Heart right ventricle (tissue), 16 donors: ENCODE measurements at regions not wholly inside any gene's neighbourhood (a gene's known extent, or its start where the extent isn't known, plus 50 kb on each side); places are given as distances from the start of the nearest gene placed in this dataset.
A peak's percentile ranks its signal among the peaks of the same experiment; 100 is the strongest.

Experiments used
- ATAC-seq, 8 donors: fragments of 200-7000 bp; cut with Tn5 transposase; one replicate each; pipeline ENCODE4 v1.9.1; 2020; ENCODE audit warnings: mild to moderate bottlenecking in 8 of 8, moderate library complexity in 8 of 8, moderate number of reproducible peaks in 1 of 8
- DNase-seq, 2 donors: peaks; one replicate each; pipeline ENCODE4 v3.0.0-alpha.2; 2020
- H3K27ac ChIP-seq, 10 donors: fragments of 200-600 bp; sonication (generic) in 2 of 10; one replicate each; pipeline versions ENCODE4 v1.5.0 to v1.8.0; 2020 to 2022; ENCODE audit warnings: mild to moderate bottlenecking in 3 of 10
- H3K27me3 ChIP-seq, 7 donors: fragments of 200-600 bp; one replicate each; pipeline ENCODE4 v1.8.0; 2021 to 2022; ENCODE audit warnings: mild to moderate bottlenecking in 2 of 7
- H3K36me3 ChIP-seq, 9 donors: fragments of 200-600 bp; sonication (generic) in 1 of 9; one replicate each; pipeline versions ENCODE4 v1.5.0 to v1.8.0; 2020 to 2022; ENCODE audit warnings: mild to moderate bottlenecking in 2 of 9
- H3K4me1 ChIP-seq, 9 donors: fragments of 200-600 bp; sonication (generic) in 1 of 9; one replicate each; pipeline versions ENCODE4 v1.5.0 to v1.8.0; 2020 to 2022; ENCODE audit warnings: mild to moderate bottlenecking in 4 of 9
- H3K4me3 ChIP-seq, 10 donors: fragments of 200-600 bp; sonication (generic) in 2 of 10; one replicate each; pipeline versions ENCODE4 v1.5.0 to v1.8.0; 2020 to 2022; ENCODE audit warnings: mild to moderate bottlenecking in 7 of 10, moderate library complexity in 2 of 10
- H3K9me3 ChIP-seq, 11 donors: fragments of 200-600 bp in 10 of 11; sonication (generic) in 2 of 11; one replicate each; pipeline versions ENCODE4 v1.5.0 to v1.8.0; 2013 to 2022; ENCODE audit warnings: mild to moderate bottlenecking in 2 of 11, control low read depth in 1 of 11, moderate library complexity in 1 of 11
- CTCF ChIP-seq, 9 donors: fragments of 200-600 bp; sonication (generic) in 2 of 9; IDR thresholded peaks; one replicate each; pipeline versions ENCODE4 v1.5.0 to v1.8.0; 2021 to 2022; ENCODE audit warnings: antibody characterized with exemption in 9 of 9, mild to moderate bottlenecking in 5 of 9, moderate library complexity in 1 of 9
- WGBS, 2 donors: extraction: QIAGEN DNeasy Blood & Tissue Kit; methylation state at CpG; one replicate each; pipeline ENCODE4 v1.1.7; 2013; ENCODE audit warnings: inconsistent platforms in 1 of 2; 5-methylcytosine and 5-hydroxymethylcytosine counted together
- intact Hi-C, 10 donors: fragments of 100-400 bp; cut with DNase I; formaldehyde crosslinking; loops; one replicate each; pipeline versions ENCODE4 v1.11.1 to v1.14.2; 2022
- donor health status: Arrhythmogenic right ventricular cardiomyopathy.
- donor health status: ischemic (EF 13 %, LVEDD 7.1; RV severe dilation, severe dysfunction).
- donor health status: healthy with polysubstance abuse.
- donor health status: DM: no; HTN: yes; CAD: no.
- donor health status: DM: no; HTN: no; CAD: no.
- donor health status: ischemic (EF 25% LVEDD 6.9; RV normal size, moderate dysfunction).
- donor health status: ischemic (EF 25% LVEDD 5.7; RV mildly dilated, moderate dysfunction).
- donor health status: healthy.
- donor health status: DM: yes; HTN: yes; CAD: no.
- donor health status: Ischemic cardiomyopathy.
- donor health status: ischemic (EF 35%, LVEDD 5.7; RV mildly dilated, moderate dysfunction).
- donor health status: nonischemic (EF 11% LVEDD 7.7; RV severe dilation, severe dysfunction).
- donor health status: DM: yes; HTN: yes; CAD: no.
- donor health status: PGD.
- donor health status: ischemic (EF 29% LVEDD 5.4; RV normal size, mild dysfunction).
- donor health status: nonischemic (EF 23%, LVEDD 6.1; RV moderate dilation, normal function).

- H3K4me3 ChIP-seq = no peak overlapping the region
- intact Hi-C loops = no loop called here
- no peak for TF ChIP-seq CTCF (IDR thresholded peaks at IDR 0.05)
- WGBS, 2 donors = 100% methylated on average over 1 of the region's 1 CpG
- H3K36me3 ChIP-seq = no peaks in the 10 kb centered on the region
- no peaks in the 10 kb centered on the region for H3K4me1 ChIP-seq
- H3K9me3 ChIP-seq = no peaks in the 10 kb centered on the region
- H3K27ac ChIP-seq = no peak overlapping the region
- no peak for ATAC-seq
- no peak for DNase-seq
- no peaks in the 10 kb centered on the region for H3K27me3 ChIP-seq
Measured at GRCh38 chr3:116969646-116970045, 260.1 kb downstream of the TUSC7 start.

DNA sequence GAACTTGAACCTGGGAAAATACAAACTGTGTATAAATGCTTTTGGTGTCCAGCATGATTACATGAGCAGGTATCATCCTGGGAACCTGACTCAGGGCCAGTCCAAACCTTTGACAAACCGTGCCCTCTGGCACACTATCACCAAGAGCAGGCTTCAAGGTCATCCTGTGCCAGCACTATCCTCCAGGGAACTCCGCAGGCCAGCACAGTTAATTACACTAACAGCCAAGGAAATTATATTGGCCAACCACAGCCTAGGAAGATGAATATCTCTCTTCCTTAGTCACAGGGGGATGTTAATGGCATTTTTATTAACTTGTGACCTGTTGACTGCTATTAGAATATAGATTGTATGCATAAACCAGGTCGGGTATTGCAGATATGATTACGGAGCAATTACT, 262.0 kb downstream of the TUSC7 start:
- Histone ChIP-seq H3K9me3 (no peaks in the 10 kb centered on the region), H3K36me3 (no peaks in the 10 kb centered on the region), H3K4me3 (no peak overlapping the region), H3K27ac (no peak overlapping the region), H3K4me1 (no peaks in the 10 kb centered on the region), H3K27me3 (no peaks in the 10 kb centered on the region)
- no peak for DNase-seq
- intact Hi-C loops = no loop called here
- peak in 3 of 8 donors; percentile 34 to 62 (median 50) for ATAC-seq
- no peak for TF ChIP-seq CTCF (IDR thresholded peaks at IDR 0.05)
- WGBS, 2 donors = 32 to 37% methylated on average over 4 of the region's 4 CpGs

DNA sequence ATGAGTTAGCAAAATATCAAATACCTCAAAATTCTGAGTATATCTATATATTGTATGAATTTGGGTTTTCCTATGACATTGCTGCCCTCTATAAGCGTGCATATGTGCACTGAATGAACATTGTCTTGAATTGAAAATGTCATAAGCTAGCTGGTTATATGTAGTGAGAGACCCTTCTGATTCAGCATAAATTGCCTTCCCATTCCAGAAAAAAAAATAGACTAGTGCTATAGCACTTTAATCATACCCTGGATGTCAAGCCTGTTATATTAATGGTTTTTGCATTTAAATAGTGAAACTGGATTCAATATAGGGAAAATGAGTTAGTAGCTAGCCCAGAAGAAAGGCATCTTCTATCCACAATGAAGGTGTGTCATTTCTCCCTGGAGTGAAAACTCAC, 265.1 kb downstream of the TUSC7 start:
- ATAC-seq (no peak), DNase-seq (no peak)
- H3K27me3 ChIP-seq = no peaks in the 10 kb centered on the region
- no peaks in the 10 kb centered on the region for H3K36me3 ChIP-seq
- no peaks in the 10 kb centered on the region for H3K4me1 ChIP-seq
- 48 to 78% methylated on average over 1 of the region's 1 CpG for WGBS, 2 donors
- TF ChIP-seq CTCF (IDR thresholded peaks at IDR 0.05) = no peak
- no peak overlapping the region for H3K4me3 ChIP-seq
- no peaks in the 10 kb centered on the region for H3K9me3 ChIP-seq
- H3K27ac ChIP-seq = no peak overlapping the region
- intact Hi-C loops = no loop called here

DNA sequence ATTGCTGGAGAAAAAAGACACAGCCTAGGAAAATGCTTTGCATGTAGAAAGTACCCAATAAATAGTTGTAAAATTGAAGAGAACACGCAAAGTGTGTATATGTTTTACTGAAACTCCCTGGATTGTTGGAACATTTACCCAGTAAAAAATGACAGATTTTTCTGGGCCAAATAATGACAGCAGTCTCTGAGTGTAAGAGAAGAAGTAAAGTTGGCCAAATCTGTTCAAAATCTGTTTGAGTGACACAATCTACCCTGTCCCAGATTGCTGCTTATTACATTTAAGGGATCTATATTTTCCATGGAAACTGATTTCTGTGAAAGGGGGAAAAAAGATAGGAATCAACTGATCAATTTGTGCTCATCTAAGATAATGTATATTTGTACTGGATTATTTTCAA, 267.9 kb downstream of the TUSC7 start:
- H3K4me1 ChIP-seq = no peaks in the 10 kb centered on the region
- DNase-seq (no peak), ATAC-seq (no peak)
- H3K4me3 ChIP-seq = no peak overlapping the region
- TF ChIP-seq CTCF (IDR thresholded peaks at IDR 0.05) = no peak
- H3K9me3 ChIP-seq = no peaks in the 10 kb centered on the region
- 88 to 91% methylated on average over 1 of the region's 1 CpG for WGBS, 2 donors
- no peaks in the 10 kb centered on the region for H3K36me3 ChIP-seq
- no peaks in the 10 kb centered on the region for H3K27me3 ChIP-seq
- intact Hi-C loops = no loop called here
- no peak overlapping the region for H3K27ac ChIP-seq

DNA sequence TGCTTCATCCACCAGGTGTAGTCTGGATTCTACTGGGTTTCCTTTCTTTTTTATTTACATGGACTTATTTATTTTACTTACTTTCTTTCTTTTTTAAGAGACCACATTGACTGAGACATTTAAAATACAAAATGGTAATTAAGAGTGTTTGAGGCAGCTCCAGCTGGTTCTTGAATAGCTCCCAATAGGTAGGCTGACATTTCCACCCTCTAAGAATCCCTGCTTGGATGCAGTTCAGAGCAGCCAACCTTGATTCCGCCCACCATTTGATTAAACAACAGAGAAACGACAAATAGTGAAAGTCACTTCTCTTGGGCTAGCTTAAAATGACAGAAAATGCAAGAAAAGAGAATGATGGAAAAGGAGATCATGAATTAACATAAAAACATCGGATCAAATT, 270.5 kb downstream of the TUSC7 start:
- no peak overlapping the region for H3K4me3 ChIP-seq
- no peaks in the 10 kb centered on the region for H3K4me1 ChIP-seq
- no peak for TF ChIP-seq CTCF (IDR thresholded peaks at IDR 0.05)
- intact Hi-C loops = no loop called here
- no peaks in the 10 kb centered on the region for H3K27me3 ChIP-seq
- DNase-seq (no peak), ATAC-seq (no peak)
- WGBS, 2 donors = 63 to 72% methylated on average over 3 of the region's 3 CpGs
- no peak overlapping the region for H3K27ac ChIP-seq
- no peaks in the 10 kb centered on the region for H3K9me3 ChIP-seq
- H3K36me3 ChIP-seq = no peaks in the 10 kb centered on the region
